IPS-18c (cell line): ENCODE measurements at regions not wholly inside any gene's neighbourhood (a gene's known extent, or its start where the extent isn't known, plus 50 kb on each side); places are given as distances from the start of the nearest gene placed in this dataset.

Experiments used
- H3K4me3 ChIP-seq: 2 replicates; pipeline ENCODE4 v1.7.0; 2013; ENCODE audit warnings: low read depth, mild to moderate bottlenecking, low read length, moderate library complexity; ENCODE audit not compliant: insufficient read depth
- H3K9me3 ChIP-seq: one replicate; pipeline ENCODE4 v1.6.1; 2013; ENCODE audit warnings: mild to moderate bottlenecking, low read length, moderate library complexity; ENCODE audit not compliant: control insufficient read depth, insufficient read depth

DNA sequence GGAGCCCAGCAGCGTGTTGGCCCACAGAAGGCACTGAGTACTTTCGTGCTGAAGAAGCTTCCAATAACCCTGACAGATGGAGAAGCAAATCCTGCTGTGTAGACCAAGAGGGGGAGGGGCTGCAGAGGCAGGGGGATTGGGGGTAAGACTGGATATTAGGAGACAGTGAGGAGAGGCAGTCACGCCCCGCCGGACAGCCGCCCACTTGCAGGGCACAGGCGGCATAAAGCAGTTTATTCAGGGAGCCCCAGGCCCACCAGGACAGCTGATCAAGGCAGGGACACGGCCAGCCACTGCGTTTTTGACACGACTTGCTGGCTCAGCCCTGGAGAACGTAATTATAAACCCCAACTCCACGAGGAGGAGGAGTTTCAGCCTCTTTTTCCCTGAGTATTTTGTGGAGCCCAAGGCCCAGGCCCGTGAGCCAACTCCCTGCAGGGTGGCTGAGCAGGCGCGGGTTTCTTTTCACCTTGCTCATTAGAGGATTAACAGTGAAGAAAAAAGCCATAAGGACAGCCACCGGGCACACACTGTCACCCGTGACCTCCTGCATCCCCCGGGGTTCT, 177.9 kb downstream of the TFAP2C start:
- H3K4me3 ChIP-seq: no peak overlapping the region
- peaks cover 5% of the 10 kb centered on the region for H3K9me3 ChIP-seq

DNA sequence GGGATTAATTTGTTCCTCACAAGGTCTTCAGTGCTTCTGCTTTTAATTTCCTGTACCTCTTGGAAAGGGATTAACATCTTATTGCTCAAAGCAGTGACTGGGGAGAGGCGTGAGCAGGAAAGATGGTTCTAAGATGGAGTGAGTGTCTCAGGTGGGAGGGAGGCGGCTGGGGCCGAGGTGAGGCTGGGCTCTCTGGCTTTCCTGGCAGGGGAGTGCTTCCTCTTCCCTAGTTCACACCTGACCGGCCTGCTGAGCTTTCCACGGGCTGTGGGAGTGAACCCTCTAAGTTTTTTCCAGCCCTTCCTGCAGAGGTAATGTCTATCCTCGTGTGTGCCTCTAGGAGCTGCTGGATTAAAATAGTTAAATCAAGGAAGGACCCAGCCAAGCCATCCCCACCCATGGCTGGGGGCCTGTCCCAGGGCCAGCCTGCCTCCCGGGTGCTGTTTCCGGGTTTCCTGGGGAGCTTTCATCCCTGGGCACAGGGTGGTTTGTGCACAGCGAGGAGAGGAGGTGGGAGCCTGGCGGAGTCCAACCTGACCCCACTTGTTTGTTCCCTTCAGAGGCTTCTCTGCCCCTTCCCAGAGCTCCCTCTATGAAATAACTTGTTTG, 179.1 kb downstream of the TFAP2C start:
- H3K4me3 ChIP-seq: no peak overlapping the region

GRCh38 chr20:56808732-56809131, 179.6 kb downstream of the TFAP2C start:
- no peak overlapping the region for H3K4me3 ChIP-seq

More for the DNA sequence above, 179.1 kb downstream of the TFAP2C start:
- H3K9me3 ChIP-seq: peaks cover 10% of the 10 kb centered on the region

GRCh38 chr20:56809668-56810067, 180.6 kb downstream of the TFAP2C start:
- H3K9me3 ChIP-seq: peaks cover 10% of the 10 kb centered on the region
- H3K4me3 ChIP-seq: no peak overlapping the region

More at GRCh38 chr20:56808732-56809131, 179.6 kb downstream of the TFAP2C start:
- H3K9me3 ChIP-seq: peaks cover 10% of the 10 kb centered on the region

DNA sequence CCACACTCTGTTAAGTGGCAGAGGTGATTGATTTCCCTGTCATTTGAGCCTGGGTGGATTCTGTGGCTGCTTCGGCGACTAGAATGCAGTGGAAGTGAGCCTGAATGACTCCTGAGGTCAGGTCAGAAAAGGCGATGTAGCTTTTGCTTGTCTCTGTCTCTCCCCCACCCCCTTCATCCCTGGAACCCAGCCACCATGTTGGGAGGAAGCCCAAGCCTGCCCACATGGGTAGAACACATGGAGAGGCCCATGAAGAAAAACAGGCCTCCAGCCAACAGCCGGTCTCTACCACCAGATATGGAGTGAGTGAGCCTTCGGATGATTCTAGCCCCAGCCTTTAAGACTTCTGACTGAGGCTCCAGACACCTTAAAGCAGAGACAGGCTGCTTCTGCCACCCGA, 181.0 kb downstream of the TFAP2C start:
- Histone ChIP-seq H3K4me3 (no peak overlapping the region), H3K9me3 (peaks cover 10% of the 10 kb centered on the region)

GRCh38 chr20:56815796-56816195, 186.7 kb downstream of the TFAP2C start:
- H3K9me3 ChIP-seq: peaks cover 5% of the 10 kb centered on the region

GRCh38 chr20:56816349-56816748, 187.2 kb downstream of the TFAP2C start:
- Histone ChIP-seq H3K4me3 (no peak overlapping the region), H3K9me3 (peaks cover 5% of the 10 kb centered on the region)

More at GRCh38 chr20:56815796-56816195, 186.7 kb downstream of the TFAP2C start:
- H3K4me3 ChIP-seq: no peak overlapping the region

- no peak overlapping the region for H3K4me3 ChIP-seq
- no peaks in the 10 kb centered on the region for H3K9me3 ChIP-seq
These were observed 188.9 kb downstream of the TFAP2C start for GRCh38 chr20:56817780-56818675.

DNA sequence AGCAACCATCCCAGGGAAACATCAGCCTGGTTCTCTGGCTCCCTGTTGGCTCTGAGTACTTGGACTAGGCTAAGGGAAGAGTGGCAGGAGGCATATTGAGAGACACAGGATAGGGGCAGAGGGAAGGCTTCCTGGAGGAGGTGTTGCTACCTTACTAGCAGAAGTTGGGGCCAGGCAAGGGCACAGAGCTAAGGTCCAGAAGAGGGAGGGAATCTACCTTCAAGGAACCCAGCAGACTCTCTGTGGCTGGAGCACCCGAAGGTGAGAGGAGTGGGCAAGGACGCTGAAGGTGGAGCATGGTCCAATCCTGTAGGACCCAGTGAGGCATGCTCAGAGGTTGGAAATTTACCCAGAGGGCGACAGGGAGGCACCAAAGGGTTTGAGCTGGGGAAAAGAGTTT, 191.9 kb downstream of the TFAP2C start:
- no peaks in the 10 kb centered on the region for H3K9me3 ChIP-seq
- no peak overlapping the region for H3K4me3 ChIP-seq

- no peak overlapping the region for H3K4me3 ChIP-seq
- H3K9me3 ChIP-seq: no peaks in the 10 kb centered on the region
These were observed 197.2 kb downstream of the TFAP2C start for GRCh38 chr20:56826306-56826704.

GRCh38 chr20:56826705-56827665, 197.9 kb downstream of the TFAP2C start:
- no peaks in the 10 kb centered on the region for H3K9me3 ChIP-seq
- no peak overlapping the region for H3K4me3 ChIP-seq

DNA sequence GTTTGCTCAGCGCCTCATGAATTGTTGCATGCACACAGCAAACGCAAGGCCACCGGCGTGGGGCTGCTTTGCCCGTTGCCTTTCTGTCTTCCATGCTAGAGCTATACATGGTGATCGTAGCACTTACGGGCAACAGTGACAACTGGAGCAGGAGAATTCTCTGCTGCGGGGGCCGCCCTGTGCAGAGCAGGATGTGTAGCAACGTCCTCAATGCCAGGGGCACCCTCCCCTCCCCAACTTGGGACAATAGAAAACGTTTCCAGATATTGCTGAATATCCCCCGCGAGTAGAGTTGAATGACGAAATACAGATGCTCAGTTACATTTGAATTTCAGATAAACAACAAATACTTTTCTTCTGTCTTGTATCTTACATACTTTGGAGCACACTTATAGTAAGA, 198.7 kb downstream of the TFAP2C start:
- no peak overlapping the region for H3K4me3 ChIP-seq

DNA sequence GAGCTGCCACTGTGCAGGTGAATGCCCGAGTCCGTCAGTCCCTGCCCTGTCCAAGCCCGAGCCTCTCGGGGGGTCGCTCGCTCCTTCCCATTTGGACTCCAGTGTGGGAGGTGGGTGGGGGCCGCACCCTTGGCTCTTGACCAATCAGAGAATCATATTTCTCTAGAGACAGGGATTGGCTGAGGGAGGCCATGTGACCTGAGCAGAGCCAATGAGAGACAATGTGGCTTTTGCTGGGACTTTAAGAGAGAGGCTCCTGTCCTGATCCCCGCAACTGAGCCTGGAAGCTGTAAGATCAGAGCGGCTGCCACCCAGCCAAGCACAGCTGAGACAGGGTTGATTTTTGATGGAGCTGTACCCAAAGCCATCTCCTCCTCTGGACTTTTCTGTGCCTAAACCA, 199.3 kb downstream of the TFAP2C start:
- Histone ChIP-seq H3K4me3 (no peak overlapping the region), H3K9me3 (no peaks in the 10 kb centered on the region)

More for the DNA sequence above, 198.7 kb downstream of the TFAP2C start:
- H3K9me3 ChIP-seq: no peaks in the 10 kb centered on the region

DNA sequence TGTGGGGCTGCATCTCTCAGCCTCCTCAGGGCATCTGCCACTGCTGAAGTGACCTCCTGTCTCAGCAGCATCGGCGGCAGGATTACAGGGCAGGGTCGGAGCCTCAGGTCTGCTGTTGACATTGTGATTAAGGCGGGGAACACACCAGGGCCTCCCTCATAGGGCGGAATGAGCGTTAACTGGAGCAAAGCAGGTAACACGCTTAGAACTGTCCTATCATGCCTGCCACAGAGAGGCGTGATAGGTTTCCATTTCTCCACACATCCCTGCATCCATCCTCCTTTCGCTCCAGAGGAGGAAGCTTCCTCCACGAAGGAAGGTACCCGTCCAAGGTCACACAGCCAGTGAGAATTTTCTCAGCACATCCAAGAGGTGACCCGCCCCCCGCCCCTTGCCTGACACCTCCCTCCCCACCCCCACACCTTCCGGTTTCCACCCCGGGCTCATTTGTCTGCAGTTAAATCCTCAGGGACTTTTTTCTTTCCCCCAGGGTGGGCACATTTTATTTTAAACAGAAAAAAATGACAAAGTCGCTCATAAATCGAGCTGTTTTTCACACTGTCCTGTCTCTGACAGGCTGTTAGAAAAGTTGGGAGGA, 200.8 kb downstream of the TFAP2C start:
- Histone ChIP-seq H3K4me3 (no peak overlapping the region), H3K9me3 (no peaks in the 10 kb centered on the region)

DNA sequence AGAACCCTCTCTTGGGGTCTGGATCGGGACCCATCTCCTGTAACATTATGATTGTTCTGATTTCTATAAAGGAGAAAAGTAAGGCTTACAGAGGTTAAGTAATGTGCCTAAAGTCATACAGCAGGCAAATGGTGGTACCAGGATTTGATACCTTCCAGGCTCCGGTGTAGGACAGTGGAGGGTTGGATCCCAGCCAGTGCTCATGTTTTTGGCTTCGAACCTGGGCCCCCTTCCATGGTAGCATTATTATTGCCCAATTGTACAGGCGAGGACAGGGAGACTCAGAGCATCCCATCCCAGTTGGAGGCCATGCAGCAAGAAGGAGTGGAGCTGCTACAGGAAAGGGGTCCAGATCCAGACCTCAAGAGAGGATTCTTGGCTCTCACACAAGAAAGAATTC, 202.7 kb downstream of the TFAP2C start:
- Histone ChIP-seq H3K4me3 (no peak overlapping the region), H3K9me3 (no peaks in the 10 kb centered on the region)

DNA sequence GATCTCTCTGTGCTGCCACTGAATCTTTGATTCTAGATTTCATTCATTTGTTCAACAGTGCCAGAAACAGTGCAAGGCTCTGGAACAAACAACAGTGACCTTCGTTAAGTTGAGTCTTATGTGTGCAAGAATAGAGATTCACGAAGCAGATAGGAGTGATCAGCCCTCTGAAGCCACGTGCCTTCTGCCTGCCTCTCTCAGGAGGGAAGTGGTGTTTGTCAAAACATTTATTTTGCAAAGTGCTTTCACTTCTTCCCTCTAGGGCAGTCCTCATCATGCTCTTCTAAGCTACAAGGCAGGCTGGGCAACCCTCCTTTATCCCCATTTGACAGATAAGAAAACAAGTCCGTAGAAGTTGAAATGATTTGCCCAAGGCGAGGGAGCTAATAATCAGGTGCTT, 204.3 kb downstream of the TFAP2C start:
- no peaks in the 10 kb centered on the region for H3K9me3 ChIP-seq
- no peak overlapping the region for H3K4me3 ChIP-seq
